Epidermal melanocyte (primary cell): ENCODE measurements at regions not wholly inside any gene's neighbourhood (a gene's known extent, or its start where the extent isn't known, plus 50 kb on each side); places are given as distances from the start of the nearest gene placed in this dataset.

ENCODE experiments used
- DNase-seq: peaks from one replicate; pipeline ENCODE4 v3.0.0; 2011; ENCODE audit warnings: low spot score; ENCODE audit not compliant: insufficient read length

GRCh38 chr4:123093236-123093635, 170.8 kb upstream of the NUDT6 start:
- DNase-seq: no peak

- no peak for DNase-seq
These were observed 173.6 kb upstream of the NUDT6 start for GRCh38 chr4:123096038-123096437.

GRCh38 chr4:123102897-123103471, 180.6 kb upstream of the NUDT6 start:
- peak; percentile 30 for DNase-seq

GRCh38 chr4:123104310-123105025, 182.1 kb upstream of the NUDT6 start:
- no peak for DNase-seq

- DNase-seq: no peak
These were observed 182.6 kb upstream of the NUDT6 start for GRCh38 chr4:123105026-123105420.

GRCh38 chr4:123106747-123107146, 184.3 kb upstream of the NUDT6 start:
- no peak for DNase-seq

GRCh38 chr4:123107444-123108252, 185.3 kb upstream of the NUDT6 start:
- no peak for DNase-seq

GRCh38 chr4:123109139-123109538, 186.7 kb upstream of the NUDT6 start:
- DNase-seq: no peak

- no peak for DNase-seq
These were observed 187.8 kb upstream of the NUDT6 start for GRCh38 chr4:123110147-123110546.

- DNase-seq: no peak
These were observed 188.3 kb upstream of the NUDT6 start for GRCh38 chr4:123110685-123111084.

- no peak for DNase-seq
These were observed 190.8 kb upstream of the NUDT6 start for GRCh38 chr4:123113155-123113554.

- DNase-seq: no peak
These were observed 191.9 kb upstream of the NUDT6 start for GRCh38 chr4:123114084-123114914.

GRCh38 chr4:123114915-123115756, 192.7 kb upstream of the NUDT6 start:
- DNase-seq: no peak

GRCh38 chr4:123116412-123116811, 194.0 kb upstream of the NUDT6 start:
- DNase-seq: peak; percentile 18

- DNase-seq: no peak
These were observed 198.1 kb upstream of the NUDT6 start for GRCh38 chr4:123120473-123120872.

- DNase-seq: no peak
These were observed 199.0 kb upstream of the NUDT6 start for GRCh38 chr4:123121241-123121907.

- no peak for DNase-seq
These were observed 203.1 kb upstream of the NUDT6 start for GRCh38 chr4:123125477-123125876.

GRCh38 chr4:123127218-123127617, 204.8 kb upstream of the NUDT6 start:
- DNase-seq: peak; percentile 29

GRCh38 chr4:123127875-123128274, 205.5 kb upstream of the NUDT6 start:
- no peak for DNase-seq

- DNase-seq: no peak
These were observed 211.1 kb upstream of the NUDT6 start for GRCh38 chr4:123133397-123134050.
